IPS-NIHi7 (cell line): ENCODE measurements at regions not wholly inside any gene's neighbourhood (a gene's known extent, or its start where the extent isn't known, plus 50 kb on each side); places are given as distances from the start of the nearest gene placed in this dataset.

Source experiments
- DNase-seq: peaks from one replicate; pipeline ENCODE4 v3.0.0; 2012; ENCODE audit warnings: mixed read lengths; ENCODE audit errors: extremely low spot score

DNA sequence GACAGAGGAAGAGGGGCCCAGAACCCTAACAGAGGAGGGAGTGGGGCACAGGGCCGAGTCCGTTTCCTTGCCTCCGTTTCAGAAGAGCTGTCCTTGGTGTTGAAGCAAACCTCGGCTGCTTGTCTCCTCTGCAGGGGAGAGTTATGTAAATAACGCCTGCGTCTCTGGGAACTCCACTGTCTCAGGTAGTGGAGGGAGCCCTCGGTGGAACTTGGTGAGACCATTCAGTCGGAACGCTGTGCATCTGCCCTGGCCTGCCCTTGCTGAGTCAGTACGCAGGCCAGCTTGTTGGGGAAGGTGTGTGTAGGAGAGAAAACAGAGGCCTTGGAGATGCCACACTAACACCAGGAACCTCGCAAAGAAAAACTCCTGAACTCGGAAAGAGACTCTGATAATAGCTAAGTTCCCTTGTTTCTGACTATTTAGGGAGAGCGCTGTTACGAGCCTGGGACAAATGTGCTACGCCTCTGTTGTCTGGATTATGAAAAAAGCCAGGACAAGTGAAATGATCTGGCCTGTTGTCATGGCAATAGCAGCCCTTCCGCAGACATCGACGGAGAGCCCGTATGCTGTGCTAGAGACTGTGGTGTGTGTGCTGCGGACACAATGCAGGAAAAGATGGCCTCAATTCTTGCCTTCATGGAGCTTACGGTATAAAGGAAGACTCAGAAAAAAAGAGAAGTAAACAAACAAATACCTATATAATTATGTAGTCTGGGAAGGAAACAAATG, 94.6 kb upstream of the AKT3 start:
- DNase-seq = peak; percentile 81

GRCh38 chr1:243943671-243944428, 93.8 kb upstream of the AKT3 start:
- DNase-seq = peak; percentile 40

GRCh38 chr1:243942196-243943150, 92.4 kb upstream of the AKT3 start:
- no peak for DNase-seq

- no peak for DNase-seq
Measured at GRCh38 chr1:243940451-243940850, 90.4 kb upstream of the AKT3 start.

- DNase-seq = peak; percentile 20
Measured at GRCh38 chr1:243939167-243939848, 89.3 kb upstream of the AKT3 start.

- DNase-seq = no peak
Measured at GRCh38 chr1:243938208-243938607, 88.2 kb upstream of the AKT3 start.

DNA sequence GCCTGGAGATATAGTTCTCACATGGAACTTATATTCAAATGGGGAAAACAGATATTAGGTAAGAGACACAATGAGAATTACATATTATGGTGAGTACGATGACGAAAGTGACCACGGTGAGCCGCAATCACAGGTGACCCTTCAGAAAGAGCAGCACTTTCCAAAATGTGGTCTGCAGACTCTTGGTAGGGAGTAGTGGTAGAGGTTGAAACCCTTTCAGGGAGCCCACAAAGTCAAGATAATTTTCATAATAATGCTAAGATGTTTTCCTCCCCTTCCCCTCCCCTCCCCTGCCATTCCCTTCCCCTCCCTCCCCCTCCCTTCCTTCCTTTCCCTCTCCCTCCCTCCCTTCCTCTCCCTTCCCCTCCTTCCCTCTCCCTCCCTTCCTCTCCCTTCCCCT, 83.5 kb upstream of the AKT3 start:
- DNase-seq = no peak

DNA sequence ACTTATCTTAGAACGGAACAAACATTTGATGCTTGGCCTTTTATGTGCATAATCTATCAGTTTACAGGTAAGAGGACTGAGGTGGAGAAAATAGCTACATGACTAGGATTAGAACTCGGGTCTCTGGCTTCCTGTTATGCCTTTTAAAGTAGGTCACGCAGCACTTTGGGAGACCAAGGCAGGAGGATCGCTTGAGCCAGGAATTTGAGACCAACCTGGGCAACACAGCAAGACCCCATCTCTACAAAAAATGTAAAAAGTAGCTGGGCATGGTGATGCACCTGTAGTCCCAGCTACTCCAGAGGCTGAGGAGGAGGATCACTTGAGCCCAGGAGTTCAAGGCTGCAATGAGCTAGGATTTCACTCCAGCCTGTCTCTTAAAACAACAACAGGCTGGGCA, 81.9 kb upstream of the AKT3 start:
- no peak for DNase-seq

DNA sequence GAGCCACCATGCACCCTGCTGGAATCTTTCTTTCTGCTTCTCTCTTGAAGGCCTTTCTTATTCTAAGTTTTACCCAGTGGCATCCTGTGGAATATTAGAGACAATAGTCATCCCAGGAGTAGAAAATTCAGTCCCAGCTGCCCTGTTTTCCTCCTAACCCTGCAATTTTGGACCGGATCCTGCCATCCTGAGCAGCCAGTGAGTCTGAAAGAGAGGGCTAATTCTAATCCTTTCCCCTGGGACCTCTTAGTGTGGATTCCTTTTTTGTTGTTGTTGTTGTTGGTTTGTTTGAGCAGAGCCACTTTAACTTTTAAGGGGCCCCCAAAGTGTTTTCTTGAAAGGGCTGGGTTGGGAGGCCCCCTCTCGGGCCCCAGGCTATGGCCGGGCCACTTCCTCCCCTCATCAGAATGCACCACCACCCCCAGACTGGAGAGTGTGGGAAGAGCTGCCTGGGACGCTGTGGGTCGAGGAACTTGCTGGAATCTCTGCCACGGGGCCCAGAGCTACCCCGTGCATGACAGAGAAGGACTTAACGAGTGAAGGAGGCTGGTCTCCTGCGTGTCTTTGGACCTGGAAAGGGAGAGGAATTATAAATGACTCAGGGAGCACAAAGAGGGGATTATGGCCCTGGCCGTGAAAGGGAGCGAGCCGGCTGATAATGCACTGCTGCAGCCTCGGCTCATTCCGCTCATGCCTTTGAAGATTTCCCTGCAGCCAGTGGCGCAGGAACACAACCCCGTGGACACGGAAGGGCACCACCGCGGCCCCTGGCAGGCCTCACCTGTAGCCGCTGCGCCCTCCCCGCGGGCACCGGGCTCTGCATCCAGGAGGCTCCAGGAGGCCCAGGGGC, 81.0 kb upstream of the AKT3 start:
- DNase-seq = peak; percentile 50

GRCh38 chr1:243927381-243927780, 77.3 kb upstream of the AKT3 start:
- no peak for DNase-seq

- peak; percentile 24 for DNase-seq
Measured at GRCh38 chr1:243926803-243927245, 76.8 kb upstream of the AKT3 start.

GRCh38 chr1:243926299-243926698, 76.3 kb upstream of the AKT3 start:
- no peak for DNase-seq

DNA sequence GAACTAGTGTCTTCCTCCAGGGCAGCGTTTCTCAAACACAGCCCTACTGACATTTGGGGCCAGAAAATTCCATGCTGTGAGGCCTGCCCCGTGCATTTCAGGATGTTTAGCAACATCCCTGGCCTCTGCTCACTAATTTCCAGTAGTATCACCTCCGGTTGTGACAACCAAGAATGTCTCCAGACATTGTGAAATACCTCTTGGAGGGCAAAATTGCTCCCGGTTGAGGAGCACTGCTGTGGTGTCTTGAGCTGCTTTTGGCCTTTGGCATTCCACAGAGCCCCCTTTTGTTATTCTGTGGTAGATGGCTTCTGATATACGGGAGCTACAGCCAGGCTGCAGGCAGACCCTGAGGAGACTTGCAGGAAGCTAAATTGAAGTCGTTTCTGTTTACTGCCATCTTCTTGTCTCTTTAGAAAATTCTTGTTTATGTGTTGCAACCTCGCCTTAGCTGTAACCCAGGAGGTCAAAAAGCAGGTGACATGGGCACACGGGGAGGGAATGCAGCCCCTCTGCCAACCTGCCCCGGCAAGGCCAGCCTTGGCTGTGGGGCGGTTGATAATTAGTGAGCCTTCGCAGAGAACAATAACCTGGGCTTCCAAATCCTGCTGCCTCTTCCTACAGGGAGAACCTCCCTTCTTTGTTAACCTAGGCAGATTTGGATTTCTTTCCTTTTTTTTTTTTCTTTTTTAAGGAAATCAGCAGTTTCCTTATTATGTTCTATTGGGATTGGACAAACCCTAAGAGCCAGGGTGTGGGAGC, 74.7 kb upstream of the AKT3 start:
- DNase-seq = peak; percentile 41

- DNase-seq = no peak
Measured at GRCh38 chr1:243924188-243924587, 74.1 kb upstream of the AKT3 start.

- no peak for DNase-seq
Measured at GRCh38 chr1:243923292-243924171, 73.5 kb upstream of the AKT3 start.

GRCh38 chr1:243921111-243921510, 71.1 kb upstream of the AKT3 start:
- DNase-seq = no peak

DNA sequence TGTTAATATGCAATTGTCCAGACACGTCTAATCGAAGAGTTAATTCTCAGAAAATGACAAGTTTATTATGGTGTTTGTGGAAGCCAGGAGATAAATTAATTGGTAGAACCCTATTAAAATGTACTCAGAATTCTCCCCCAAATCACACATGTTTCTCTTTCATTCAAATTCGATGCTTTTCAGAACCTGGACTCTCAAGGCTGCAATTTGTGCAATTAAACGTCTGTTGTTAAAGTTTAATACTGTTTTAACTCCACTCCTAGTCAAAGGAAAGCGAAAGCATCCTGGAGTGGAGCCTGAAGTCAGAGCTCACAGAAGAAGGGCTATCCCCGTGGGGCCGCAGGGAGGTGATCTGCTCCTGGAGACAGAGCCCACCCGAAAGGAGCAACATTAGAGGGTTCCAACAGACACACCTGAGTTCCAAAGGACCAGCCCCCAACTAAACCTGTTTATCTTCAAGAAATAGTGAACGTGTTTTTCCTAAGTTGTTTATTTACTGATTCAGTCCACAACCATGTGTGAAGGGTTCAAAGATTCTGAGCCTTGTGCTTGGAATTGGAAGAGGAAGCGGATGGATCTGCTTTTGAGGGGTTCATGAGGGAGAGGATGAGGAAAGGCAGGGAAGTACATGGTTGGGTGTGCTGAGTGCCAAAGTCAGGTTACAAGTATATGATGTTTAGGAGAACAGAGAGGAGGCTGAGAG, 68.0 kb upstream of the AKT3 start:
- DNase-seq = no peak

- peak; percentile 63 for DNase-seq
Measured at GRCh38 chr1:243917177-243917862, 67.3 kb upstream of the AKT3 start.
